ENCODE measurements at regions not wholly inside any gene's neighbourhood (a gene's known extent, or its start where the extent isn't known, plus 50 kb on each side); places are given as distances from the start of the nearest gene placed in this dataset.

GRCh38 chr20:60966766-60967165 lies 285.3 kb upstream of the CDH4 start:
- TF ChIP-seq CTCF (conservative IDR thresholded peaks at IDR 0.05), result no peak
- TF ChIP-seq ZFX (IDR thresholded peaks at IDR 0.05), result no peak
